Sigmoid colon (tissue), 4 donors: ENCODE measurements at regions not wholly inside any gene's neighbourhood (a gene's known extent, or its start where the extent isn't known, plus 50 kb on each side); places are given as distances from the start of the nearest gene placed in this dataset.

ENCODE experiments used
- POLR2A ChIP-seq, 2 donors: fragments of 450-650 bp; IDR thresholded peaks; one replicate each; pipeline ENCODE4 v1.6.1; 2016; ENCODE audit warnings: antibody characterized with exemption in 2 of 2, mild to moderate bottlenecking in 2 of 2, moderate library complexity in 2 of 2
- POLR2AphosphoS5 ChIP-seq, 4 donors: sonication (generic); formaldehyde crosslinking; IDR thresholded peaks; one replicate each; pipeline ENCODE4 v1.6.1; 2017; ENCODE audit warnings: antibody characterized with exemption in 4 of 4
- TF ChIP-seq, protein P1 (sequence below), 4 experiments: fragments of 450-650 bp in 3 of 4; fragments of 200-600 bp in 1 of 4; IDR thresholded peaks; one replicate each; pipeline ENCODE4 v1.5.1; 2016 to 2019; ENCODE audit warnings: antibody characterized with exemption in 4 of 4, mild to moderate bottlenecking in 3 of 4, moderate library complexity in 2 of 4

DNA sequence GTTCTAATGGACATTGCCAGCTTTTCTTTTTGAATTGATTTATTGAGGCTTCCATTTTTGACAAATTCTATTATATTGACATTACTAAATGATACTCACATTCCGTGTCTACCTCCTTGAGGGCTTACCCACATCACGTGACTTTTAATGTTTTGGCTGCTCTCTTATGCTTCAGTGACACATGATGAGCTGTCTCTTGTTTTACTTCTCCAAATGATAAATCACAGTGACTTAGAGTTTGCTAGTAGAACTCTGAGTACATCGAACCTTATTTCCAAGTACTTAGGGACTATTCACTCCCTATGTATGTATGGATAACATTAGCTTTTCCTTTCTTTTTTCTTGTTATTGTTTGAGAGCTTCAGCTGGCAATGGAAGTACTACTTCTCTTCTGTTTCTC lies 169.8 kb upstream of the KCNN2 start:
- TF ChIP-seq, protein P1, sequence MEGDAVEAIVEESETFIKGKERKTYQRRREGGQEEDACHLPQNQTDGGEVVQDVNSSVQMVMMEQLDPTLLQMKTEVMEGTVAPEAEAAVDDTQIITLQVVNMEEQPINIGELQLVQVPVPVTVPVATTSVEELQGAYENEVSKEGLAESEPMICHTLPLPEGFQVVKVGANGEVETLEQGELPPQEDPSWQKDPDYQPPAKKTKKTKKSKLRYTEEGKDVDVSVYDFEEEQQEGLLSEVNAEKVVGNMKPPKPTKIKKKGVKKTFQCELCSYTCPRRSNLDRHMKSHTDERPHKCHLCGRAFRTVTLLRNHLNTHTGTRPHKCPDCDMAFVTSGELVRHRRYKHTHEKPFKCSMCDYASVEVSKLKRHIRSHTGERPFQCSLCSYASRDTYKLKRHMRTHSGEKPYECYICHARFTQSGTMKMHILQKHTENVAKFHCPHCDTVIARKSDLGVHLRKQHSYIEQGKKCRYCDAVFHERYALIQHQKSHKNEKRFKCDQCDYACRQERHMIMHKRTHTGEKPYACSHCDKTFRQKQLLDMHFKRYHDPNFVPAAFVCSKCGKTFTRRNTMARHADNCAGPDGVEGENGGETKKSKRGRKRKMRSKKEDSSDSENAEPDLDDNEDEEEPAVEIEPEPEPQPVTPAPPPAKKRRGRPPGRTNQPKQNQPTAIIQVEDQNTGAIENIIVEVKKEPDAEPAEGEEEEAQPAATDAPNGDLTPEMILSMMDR (IDR thresholded peaks at IDR 0.05), result no peak
- no peak for TF ChIP-seq POLR2AphosphoS5 (IDR thresholded peaks at IDR 0.05)
- no peak for TF ChIP-seq POLR2A (IDR thresholded peaks at IDR 0.05)
